Endothelial cell of umbilical vein (primary cell): ENCODE measurements at regions not wholly inside any gene's neighbourhood (a gene's known extent, or its start where the extent isn't known, plus 50 kb on each side); places are given as distances from the start of the nearest gene placed in this dataset.
A peak's percentile ranks its signal among the peaks of the same experiment; 100 is the strongest.

ENCODE experiments used
- BruUV-seq: library from RNA; stranded (reverse); fragments of 400-500 nt; replicated peaks from 2 replicates; lab custom pipeline; 2021; lab: Mats Ljungman, UMichigan
- CTCF ChIA-PET: fragments of 300-600, 350-600 bp; sonication (Branson Sonifier 250); formaldehyde crosslinking; loops from one replicate; lab custom pipeline; 2021; ENCODE audit warnings: antibody characterized with exemption, inconsistent platforms; lab: Charles Lee
- POLR2A ChIA-PET: fragments of 300-600, 350-600 bp; sonication (Branson Sonifier 250); formaldehyde crosslinking; loops from one replicate; lab custom pipeline; 2021; ENCODE audit warnings: antibody characterized with exemption, inconsistent platforms; lab: Charles Lee
- DNase-seq: peaks from one replicate; pipeline ENCODE4 v3.0.0-alpha.2; 2011; ENCODE audit warnings: low read depth, low spot score
- FAIRE-seq: peaks from 2 replicates; lab custom pipeline; 2011; peaks lifted over from hg19 to GRCh38; lab: Jason Lieb, UNC
- H2AFZ ChIP-seq: 2 replicates; pipeline ENCODE4 v1.6.0; 2012; ENCODE audit warnings: low read depth, low read length, control low read depth, inconsistent platforms
- H3K27ac ChIP-seq: 2 replicates; pipeline ENCODE4 v1.5.1; 2011; ENCODE audit warnings: low read depth, mild to moderate bottlenecking, control low read depth, low read length, moderate library complexity; ENCODE audit not compliant: insufficient read depth
- H3K27me3 ChIP-seq, 2 experiments: 2 replicates each; pipeline versions ENCODE4 v1.6.0 to v1.6.1; 2011; ENCODE audit warnings: low read length in 2 of 2, mixed read lengths in 1 of 2; ENCODE audit not compliant: control insufficient read depth in 2 of 2, insufficient read depth in 2 of 2
- H3K36me3 ChIP-seq, 2 experiments: 2 replicates in 1 of 2; 3 replicates in 1 of 2; pipeline ENCODE4 v1.5.1; 2011; ENCODE audit warnings: low read length in 2 of 2, mild to moderate bottlenecking in 1 of 2, moderate library complexity in 1 of 2; ENCODE audit not compliant: control insufficient read depth in 2 of 2, insufficient read depth in 2 of 2; ENCODE audit errors: extremely low read depth in 1 of 2
- H3K4me1 ChIP-seq: 3 replicates; pipeline ENCODE4 v1.5.1; 2011; ENCODE audit warnings: mild to moderate bottlenecking, low read length; ENCODE audit not compliant: control insufficient read depth, insufficient read depth; ENCODE audit errors: extremely low read depth
- H3K4me2 ChIP-seq: 2 replicates; pipeline ENCODE4 v1.6.1; 2011; ENCODE audit warnings: low read length, control low read depth, mixed read lengths; ENCODE audit not compliant: insufficient read depth
- H3K4me3 ChIP-seq, 3 experiments: fragments of 200-600 bp in 1 of 3; sonication (generic), shearing (Covaris generic) in 1 of 3; replicated peaks in 1 of 3; 2 replicates each; pipeline ENCODE4 v1.5.1; 2011 to 2016; ENCODE audit warnings: control low read depth in 3 of 3, low read length in 3 of 3, mild to moderate bottlenecking in 2 of 3, inconsistent platforms in 1 of 3, low read depth in 1 of 3, moderate library complexity in 1 of 3; ENCODE audit not compliant: insufficient read depth in 1 of 3
- H3K79me2 ChIP-seq: 2 replicates; pipeline ENCODE4 v1.6.0; 2012; ENCODE audit warnings: low read length, inconsistent platforms; ENCODE audit not compliant: control insufficient read depth, insufficient read depth
- H3K9ac ChIP-seq: replicated peaks from 2 replicates; pipeline ENCODE3; 2011; ENCODE audit warnings: low read length, control low read depth; ENCODE audit not compliant: insufficient read depth; ENCODE audit errors: extremely low read depth
- H3K9me1 ChIP-seq: replicated peaks from 3 replicates; pipeline ENCODE4 v1.6.0; 2011; ENCODE audit warnings: mild to moderate bottlenecking, low read length; ENCODE audit not compliant: control insufficient read depth, insufficient read depth; ENCODE audit errors: extremely low read depth
- H3K9me3 ChIP-seq: replicated peaks from 2 replicates; pipeline ENCODE4 v1.5.1; 2012; ENCODE audit warnings: low read length, inconsistent platforms; ENCODE audit not compliant: control insufficient read depth, insufficient read depth
- H4K20me1 ChIP-seq: replicated peaks from 2 replicates; pipeline ENCODE3; 2011; ENCODE audit warnings: mild to moderate bottlenecking, low read length; ENCODE audit not compliant: control insufficient read depth, insufficient read depth; ENCODE audit errors: extremely low read depth
- EZH2 ChIP-seq: IDR thresholded peaks from 2 replicates; pipeline ENCODE4 v1.6.1; 2012; ENCODE audit warnings: borderline replicate concordance, low read depth, mild to moderate bottlenecking, moderate library complexity, low read length, inconsistent platforms; ENCODE audit not compliant: severe bottlenecking
- FOS ChIP-seq: IDR thresholded peaks from 2 replicates; pipeline ENCODE4 v1.6.1; 2011; ENCODE audit warnings: mild to moderate bottlenecking, low read length, moderate library complexity, borderline replicate concordance; ENCODE audit not compliant: insufficient read depth
- GATA2 ChIP-seq: IDR thresholded peaks from 2 replicates; pipeline ENCODE4 v1.7.0; 2011; ENCODE audit warnings: low read depth, mild to moderate bottlenecking, moderate library complexity, mixed read lengths, low read length; ENCODE audit not compliant: insufficient read length, insufficient read depth
- JUN ChIP-seq: IDR thresholded peaks from 2 replicates; pipeline ENCODE4 v1.6.1; 2011; ENCODE audit warnings: borderline replicate concordance, low read depth; ENCODE audit not compliant: insufficient read length, insufficient read depth
- POLR2A ChIP-seq: IDR thresholded peaks from 2 replicates; pipeline ENCODE4 v1.6.1; 2012; ENCODE audit warnings: low read depth, mild to moderate bottlenecking, control low read depth, low read length
- POLR2AphosphoS5 ChIP-seq: IDR thresholded peaks from 2 replicates; pipeline ENCODE4 v1.6.1; 2012; ENCODE audit warnings: low read depth, mild to moderate bottlenecking, control low read depth, low read length, moderate library complexity; ENCODE audit not compliant: insufficient read depth
- dilution Hi-C: fragments of 300-500 bp; cut with MboI; formaldehyde crosslinking; loops from one replicate; pipeline ENCODE4 v1.15.0; 2019; ENCODE audit warnings: low sequenced_read_pairs; ENCODE audit not compliant: extremely low pct_ligation_motif_present
- intact Hi-C: fragments of 100-400 bp; cut with micrococcal nuclease; formaldehyde crosslinking; loops from one replicate; pipeline ENCODE4 v1.10.0; 2022
- TF ChIP-seq, protein P1 (sequence below), 2 donors: IDR thresholded peaks; 1 replicate in 1 of 2; 2 replicates in 1 of 2; pipeline ENCODE4 v1.5.1; 2011; ENCODE audit warnings: low read length in 2 of 2, mild to moderate bottlenecking in 2 of 2, moderate library complexity in 2 of 2, control low read depth in 1 of 2, inconsistent platforms in 1 of 2, low read depth in 1 of 2; ENCODE audit not compliant: insufficient read depth in 1 of 2; ENCODE audit errors: extremely low read depth in 1 of 2
- TF ChIP-seq, protein P2 (sequence below): IDR thresholded peaks from 2 replicates; pipeline ENCODE4 v1.6.1; 2011; ENCODE audit not compliant: insufficient read depth, insufficient read length

DNA sequence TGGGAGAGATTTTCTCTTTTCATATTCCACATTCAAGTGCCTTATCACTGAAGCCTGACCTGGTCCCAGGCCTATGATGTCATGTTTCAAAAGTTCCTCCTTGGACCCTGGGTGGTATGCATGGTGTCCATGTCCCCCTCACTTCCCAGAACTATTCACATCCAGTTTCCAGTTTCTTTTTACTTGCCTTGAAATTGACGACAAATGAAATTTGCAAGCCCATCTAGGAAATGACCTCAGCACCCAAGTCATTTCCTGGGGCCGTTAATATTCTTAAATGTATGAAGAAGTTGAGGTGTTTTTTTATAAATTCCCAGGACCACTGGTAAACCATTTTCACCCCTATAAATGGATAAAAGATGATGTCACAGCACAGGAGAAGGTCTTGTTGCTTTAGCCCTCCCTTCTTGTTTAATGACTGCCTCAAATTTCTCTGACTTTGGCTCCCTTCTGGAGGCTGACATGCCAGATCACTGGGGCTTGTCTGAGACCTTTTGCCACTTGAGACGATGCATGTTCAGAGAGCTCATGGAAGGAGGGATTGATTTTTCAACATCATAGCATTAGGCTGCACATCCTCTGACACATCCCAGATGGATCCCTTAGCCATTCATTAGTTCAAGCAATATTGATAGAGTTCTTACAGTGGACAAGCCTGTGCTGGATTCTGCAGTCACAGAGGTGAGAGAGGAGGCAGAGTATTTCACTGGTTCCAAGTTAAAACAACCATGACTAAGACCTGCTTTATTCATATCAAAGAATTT lies 221.3 kb downstream of the PLPP3 start:
- TF ChIP-seq JUN, result peak; percentile 34
- TF ChIP-seq, protein P1, sequence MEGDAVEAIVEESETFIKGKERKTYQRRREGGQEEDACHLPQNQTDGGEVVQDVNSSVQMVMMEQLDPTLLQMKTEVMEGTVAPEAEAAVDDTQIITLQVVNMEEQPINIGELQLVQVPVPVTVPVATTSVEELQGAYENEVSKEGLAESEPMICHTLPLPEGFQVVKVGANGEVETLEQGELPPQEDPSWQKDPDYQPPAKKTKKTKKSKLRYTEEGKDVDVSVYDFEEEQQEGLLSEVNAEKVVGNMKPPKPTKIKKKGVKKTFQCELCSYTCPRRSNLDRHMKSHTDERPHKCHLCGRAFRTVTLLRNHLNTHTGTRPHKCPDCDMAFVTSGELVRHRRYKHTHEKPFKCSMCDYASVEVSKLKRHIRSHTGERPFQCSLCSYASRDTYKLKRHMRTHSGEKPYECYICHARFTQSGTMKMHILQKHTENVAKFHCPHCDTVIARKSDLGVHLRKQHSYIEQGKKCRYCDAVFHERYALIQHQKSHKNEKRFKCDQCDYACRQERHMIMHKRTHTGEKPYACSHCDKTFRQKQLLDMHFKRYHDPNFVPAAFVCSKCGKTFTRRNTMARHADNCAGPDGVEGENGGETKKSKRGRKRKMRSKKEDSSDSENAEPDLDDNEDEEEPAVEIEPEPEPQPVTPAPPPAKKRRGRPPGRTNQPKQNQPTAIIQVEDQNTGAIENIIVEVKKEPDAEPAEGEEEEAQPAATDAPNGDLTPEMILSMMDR (IDR thresholded peaks at IDR 0.05; ENCODE audit: extremely low read depth in 1 of 2, insufficient read depth in 1 of 2, low read depth in 1 of 2, low read length in 2 of 2), result no peak
- DNase-seq, result peak; percentile 58
- Histone ChIP-seq H3K9me1 (no peaks in the 10 kb centered on the region), H3K4me1 (peaks cover 12% of the 10 kb centered on the region), H3K27me3 (no peaks in the 10 kb centered on the region), H3K4me2 (peak overlapping the region; percentile 31), H3K9me3 (no peaks in the 10 kb centered on the region), H3K36me3 (no peaks in the 10 kb centered on the region), H3K27ac (peak overlapping the region; percentile 15), H2AFZ (peak overlapping the region; percentile 75), H3K9ac (no peak overlapping the region), H4K20me1 (no peaks in the 10 kb centered on the region), H3K4me3 (no peak overlapping the region), H3K79me2 (no peaks in the 10 kb centered on the region)
- dilution Hi-C loops (no loop called here), intact Hi-C loops (no loop called here)
- POLR2A ChIA-PET, result no interaction called here
- BruUV-seq, result no TSS peak
- peak; percentile 37 for FAIRE-seq
- CTCF ChIA-PET, result interaction anchor here (1.6 kb wide), 1 partner anchor 14 kb away, joined by 8 read pairs; no protein-coding TSS in a partner anchor

DNA sequence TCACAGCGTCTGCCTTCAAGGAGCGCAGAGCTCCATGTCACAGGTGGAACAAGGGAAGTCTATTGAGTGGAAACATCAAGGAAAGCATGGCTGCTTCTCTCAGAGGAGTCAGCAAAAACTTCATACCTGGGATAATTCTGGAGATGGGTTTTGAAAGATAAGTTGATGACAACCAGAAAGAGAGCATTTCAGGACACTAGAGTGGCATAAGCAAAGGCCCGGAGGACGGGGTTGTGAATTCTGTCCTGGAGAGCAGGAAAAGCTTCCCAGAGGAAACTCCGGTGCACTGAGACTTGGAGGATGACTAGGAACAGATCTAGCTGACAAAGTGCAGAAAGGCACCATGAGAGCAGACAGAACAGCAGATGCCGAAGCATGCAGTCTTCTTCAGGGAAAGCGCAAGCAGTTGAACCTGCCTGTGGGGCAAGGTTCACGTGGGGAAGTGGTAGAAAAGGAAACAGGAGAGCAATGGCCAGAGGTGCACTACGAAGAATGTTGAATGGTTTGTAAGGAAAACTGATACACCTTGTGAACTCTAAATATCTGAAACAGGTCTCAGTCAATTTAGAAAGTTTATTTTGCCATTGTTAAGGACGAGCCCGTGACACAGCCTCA lies 222.9 kb downstream of the PLPP3 start:
- H3K4me1 ChIP-seq, result peaks cover 10% of the 10 kb centered on the region
- H3K36me3 ChIP-seq, result no peaks in the 10 kb centered on the region
- H3K9me3 ChIP-seq, result no peaks in the 10 kb centered on the region
- intact Hi-C loops, result no loop called here
- H3K79me2 ChIP-seq, result no peaks in the 10 kb centered on the region
- H4K20me1 ChIP-seq, result no peaks in the 10 kb centered on the region
- dilution Hi-C loops, result no loop called here
- POLR2A ChIA-PET, result no interaction called here
- no peak overlapping the region for H3K9ac ChIP-seq
- H2AFZ ChIP-seq, result no peak overlapping the region
- H3K9me1 ChIP-seq, result no peaks in the 10 kb centered on the region
- no peak overlapping the region for H3K4me3 ChIP-seq
- no peak overlapping the region for H3K4me2 ChIP-seq
- TF ChIP-seq EZH2, result no peak
- no peak for TF ChIP-seq JUN
- no peak for TF ChIP-seq GATA2
- TF ChIP-seq, protein P1 (IDR thresholded peaks at IDR 0.05; ENCODE audit: extremely low read depth in 1 of 2, insufficient read depth in 1 of 2, low read depth in 1 of 2, low read length in 2 of 2), result no peak
- TF ChIP-seq POLR2AphosphoS5, result no peak
- TF ChIP-seq FOS, result no peak
- TF ChIP-seq POLR2A, result no peak
- TF ChIP-seq, protein P2, sequence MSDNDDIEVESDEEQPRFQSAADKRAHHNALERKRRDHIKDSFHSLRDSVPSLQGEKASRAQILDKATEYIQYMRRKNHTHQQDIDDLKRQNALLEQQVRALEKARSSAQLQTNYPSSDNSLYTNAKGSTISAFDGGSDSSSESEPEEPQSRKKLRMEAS, result no peak
- H3K27me3 ChIP-seq, result no peaks in the 10 kb centered on the region
- no TSS peak for BruUV-seq
- H3K27ac ChIP-seq, result no peak overlapping the region
- FAIRE-seq, result no peak
- CTCF ChIA-PET, result no interaction called here
- DNase-seq, result no peak
